HUES64 (cell line): ENCODE measurements at regions not wholly inside any gene's neighbourhood (a gene's known extent, or its start where the extent isn't known, plus 50 kb on each side); places are given as distances from the start of the nearest gene placed in this dataset.

Experiments used
- H3K27ac ChIP-seq: 2 replicates; pipeline ENCODE4 v1.7.0; 2013; ENCODE audit warnings: low read depth, low read length, inconsistent platforms
- H3K27me3 ChIP-seq: 2 replicates; pipeline ENCODE4 v1.6.1; 2013; ENCODE audit warnings: mild to moderate bottlenecking, low read length; ENCODE audit not compliant: insufficient read depth
- H3K36me3 ChIP-seq: 2 replicates; pipeline ENCODE4 v1.6.1; 2013; ENCODE audit warnings: mild to moderate bottlenecking, low read length; ENCODE audit not compliant: insufficient read depth
- H3K4me1 ChIP-seq: 2 replicates; pipeline ENCODE4 v1.6.1; 2013; ENCODE audit warnings: mild to moderate bottlenecking, low read length, moderate library complexity; ENCODE audit not compliant: insufficient read depth
- H3K4me3 ChIP-seq: 2 replicates; pipeline ENCODE4 v1.5.1; 2013; ENCODE audit warnings: mild to moderate bottlenecking, low read length, moderate library complexity
- H3K9ac ChIP-seq: 2 replicates; pipeline ENCODE4 v1.6.1; 2013; ENCODE audit warnings: mild to moderate bottlenecking, low read depth, low read length
- H3K9me3 ChIP-seq: 2 replicates; pipeline ENCODE4 v1.6.1; 2013; ENCODE audit warnings: low read depth, low read length; ENCODE audit not compliant: insufficient read depth
- WGBS: fragments of 150-250, 120-280 bp; methylation state at CpG from one replicate; pipeline ENCODE4 v1.1.7; 2013; ENCODE audit warnings: missing lambda C conversion rate; 5-methylcytosine and 5-hydroxymethylcytosine counted together

DNA sequence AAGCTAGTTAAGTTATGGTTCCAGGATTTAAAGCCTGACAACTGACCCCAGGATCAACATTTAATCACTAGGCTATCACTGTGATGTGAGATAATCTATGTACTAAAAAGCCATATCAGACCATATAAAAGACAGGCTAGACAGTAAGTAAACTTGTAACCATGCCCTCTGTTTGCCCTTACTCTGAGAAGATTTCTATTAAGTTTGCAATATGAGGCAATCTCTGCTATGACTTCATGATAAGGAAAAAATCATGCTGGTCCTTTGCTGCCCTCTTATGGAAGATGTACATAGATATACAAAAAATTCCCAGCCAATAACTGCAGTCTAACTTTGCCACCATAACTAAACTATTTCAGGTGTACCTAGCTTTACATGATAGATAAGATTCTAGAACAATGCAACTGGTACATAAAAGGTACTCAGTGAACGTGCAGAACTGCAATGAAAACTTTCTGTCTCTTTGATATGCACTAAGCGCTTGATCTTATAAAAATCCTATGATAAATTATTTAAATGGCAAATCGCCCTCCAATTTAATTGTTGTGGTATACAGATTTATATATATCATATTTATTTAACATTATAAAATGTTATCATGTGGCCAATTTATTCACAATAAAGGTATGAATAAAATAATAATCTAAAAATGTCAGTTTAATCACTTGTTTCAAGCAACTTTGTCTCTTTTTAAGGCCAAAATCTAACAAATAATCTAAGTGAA is 70.5 kb downstream of the FAM217A start:
- H3K27me3 ChIP-seq: no peaks in the 10 kb centered on the region
- H3K9me3 ChIP-seq: no peaks in the 10 kb centered on the region
- no peak overlapping the region for H3K4me3 ChIP-seq
- WGBS: 86% methylated on average over 1 of the region's 3 CpGs
- no peak overlapping the region for H3K9ac ChIP-seq
- H3K4me1 ChIP-seq: 0 out of 2 replicates have a peak, but pooled peaks cover 7% of the 10 kb centered on the region
- H3K27ac ChIP-seq: no peak overlapping the region
- H3K36me3 ChIP-seq: peaks cover 5% of the 10 kb centered on the region; the same call in 1 of the 2 replicates

DNA sequence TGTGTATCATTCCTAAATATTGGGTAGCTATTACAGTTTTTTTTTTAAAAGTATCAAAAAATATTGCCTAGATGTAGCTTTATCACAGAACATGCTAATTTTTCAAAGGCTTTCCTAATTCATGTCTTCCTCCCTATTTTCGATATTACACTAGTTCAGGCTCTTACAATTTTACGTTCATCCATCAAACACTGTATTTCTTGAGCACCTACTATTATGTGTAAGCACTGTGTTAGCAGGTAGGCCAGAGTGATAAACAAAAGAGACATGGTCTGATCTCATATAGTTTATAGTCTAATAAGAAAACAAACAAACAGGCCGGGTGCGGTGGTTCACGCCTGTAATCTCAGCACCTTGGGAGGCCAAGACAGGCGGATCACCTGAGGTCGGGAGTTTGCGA is 69.5 kb downstream of the FAM217A start:
- Histone ChIP-seq H3K36me3 (peaks cover 6% of the 10 kb centered on the region; the same call in 1 of the 2 replicates), H3K27ac (no peak overlapping the region), H3K9me3 (no peaks in the 10 kb centered on the region), H3K9ac (no peak overlapping the region), H3K4me1 (0 out of 2 replicates have a peak, but pooled peaks cover 7% of the 10 kb centered on the region), H3K27me3 (no peaks in the 10 kb centered on the region), H3K4me3 (no peak overlapping the region)
- 94% methylated on average over 8 of the region's 8 CpGs for WGBS

DNA sequence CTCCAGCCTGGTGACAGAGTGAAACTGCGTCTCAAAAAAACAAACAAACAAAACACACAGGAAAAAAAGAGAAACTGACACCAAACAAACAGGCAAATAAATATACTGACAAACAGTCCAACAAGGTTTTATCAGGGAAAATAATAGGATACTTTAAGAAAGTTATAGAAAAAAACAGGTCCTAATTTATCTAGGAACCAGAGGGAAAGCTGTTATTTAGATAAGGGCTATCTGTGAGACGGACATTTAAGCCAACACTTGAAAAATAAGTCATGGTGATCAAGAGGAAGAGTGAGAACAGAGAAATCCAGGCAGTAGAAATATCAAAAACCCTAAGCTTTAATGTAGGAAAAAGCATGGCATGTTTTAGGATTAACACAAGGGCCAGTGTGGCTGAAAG is 68.9 kb downstream of the FAM217A start:
- no peaks in the 10 kb centered on the region for H3K9me3 ChIP-seq
- H3K27ac ChIP-seq: no peak overlapping the region
- H3K27me3 ChIP-seq: no peaks in the 10 kb centered on the region
- WGBS: 88% methylated on average over 1 of the region's 2 CpGs
- H3K4me1 ChIP-seq: 0 out of 2 replicates have a peak, but pooled peaks cover 7% of the 10 kb centered on the region
- H3K36me3 ChIP-seq: peaks cover 11% of the 10 kb centered on the region; the same call in 1 of the 2 replicates
- H3K4me3 ChIP-seq: no peak overlapping the region
- H3K9ac ChIP-seq: no peak overlapping the region

DNA sequence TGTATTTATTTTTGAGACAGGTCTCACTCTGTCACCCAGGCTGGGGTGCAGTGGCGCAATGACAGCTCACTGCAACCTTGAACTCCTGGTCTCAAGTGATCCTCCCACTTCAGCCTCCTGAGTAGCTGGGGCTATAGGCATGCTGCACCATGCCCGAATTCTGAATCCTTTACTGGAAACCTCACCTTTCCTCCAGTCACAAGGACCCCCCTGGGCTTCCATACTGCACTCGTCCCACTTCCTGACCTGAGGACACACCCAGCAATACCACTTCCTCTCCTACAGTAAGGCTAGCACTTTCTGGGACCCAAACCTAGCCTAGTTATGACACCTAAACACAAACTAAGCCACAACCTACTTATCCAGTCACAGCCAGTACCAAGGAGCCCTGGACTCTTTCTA is 68.2 kb downstream of the FAM217A start:
- Histone ChIP-seq H3K27me3 (no peaks in the 10 kb centered on the region), H3K4me3 (no peak overlapping the region), H3K27ac (no peak overlapping the region), H3K4me1 (0 out of 2 replicates have a peak, but pooled peaks cover 7% of the 10 kb centered on the region), H3K9ac (no peak overlapping the region), H3K9me3 (no peaks in the 10 kb centered on the region), H3K36me3 (peaks cover 12% of the 10 kb centered on the region; the same call in 1 of the 2 replicates)
- WGBS: 86% methylated on average over 3 of the region's 3 CpGs

DNA sequence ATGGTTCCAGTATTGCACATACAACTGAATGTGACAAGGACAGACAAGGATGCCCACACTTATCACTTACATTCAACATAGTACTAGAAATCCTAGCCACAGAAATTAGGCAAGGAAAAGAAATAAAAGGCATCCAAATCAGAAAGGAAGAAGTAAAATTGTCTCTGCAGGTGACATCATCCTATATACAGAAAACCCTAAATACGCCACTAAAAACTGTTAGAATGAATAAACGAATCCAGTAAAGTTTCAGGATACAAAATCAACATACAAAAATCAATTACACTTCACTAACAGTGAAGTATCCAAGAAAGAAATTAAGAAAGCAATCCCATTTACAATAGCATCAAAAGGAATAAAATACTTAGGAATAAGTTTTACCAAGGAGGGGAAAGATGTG is 66.1 kb downstream of the FAM217A start:
- WGBS: 100% methylated on average over 2 of the region's 2 CpGs
- Histone ChIP-seq H3K9ac (no peak overlapping the region), H3K4me1 (peaks cover 10% of the 10 kb centered on the region; the same call in 1 of the 2 replicates), H3K27me3 (no peaks in the 10 kb centered on the region), H3K4me3 (no peak overlapping the region), H3K27ac (no peak overlapping the region), H3K36me3 (peaks cover 12% of the 10 kb centered on the region; the same call in 1 of the 2 replicates), H3K9me3 (no peaks in the 10 kb centered on the region)

DNA sequence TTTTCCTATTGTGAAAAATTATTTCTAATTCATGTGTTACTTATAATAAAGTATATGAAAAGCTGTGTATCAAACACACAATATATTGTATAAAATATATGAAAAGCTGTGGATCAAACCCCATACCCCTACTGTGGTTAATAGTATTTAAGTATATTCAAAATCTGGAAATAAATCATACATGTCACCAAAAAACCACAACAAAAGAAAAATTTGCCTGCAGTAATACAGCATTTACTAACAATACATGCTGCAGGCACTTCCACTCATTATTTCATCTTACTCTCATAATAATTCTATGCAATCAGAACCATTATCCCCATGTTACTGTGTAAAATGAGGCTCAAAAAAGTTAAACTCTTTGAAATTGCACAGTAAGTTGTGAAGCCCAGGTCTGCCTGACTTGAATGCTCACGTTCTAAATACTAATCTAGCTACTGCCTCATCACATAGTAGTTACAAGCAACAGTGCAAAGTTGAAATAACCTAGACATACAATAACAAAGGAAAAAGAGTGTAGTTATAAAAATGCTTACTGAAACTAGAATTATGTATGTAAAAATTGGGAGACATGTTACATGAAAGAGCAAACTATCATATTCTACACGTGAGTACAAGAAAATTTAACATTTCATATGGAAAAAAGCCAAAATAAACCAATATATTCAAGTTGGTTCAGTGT is 61.7 kb downstream of the FAM217A start:
- H3K27ac ChIP-seq: peak overlapping the region; percentile 98
- no peaks in the 10 kb centered on the region for H3K9me3 ChIP-seq
- H3K4me3 ChIP-seq: peak overlapping the region; percentile 70
- peaks cover 12% of the 10 kb centered on the region; the same call in 1 of the 2 replicates for H3K4me1 ChIP-seq
- peaks cover 12% of the 10 kb centered on the region; the same call in 1 of the 2 replicates for H3K36me3 ChIP-seq
- peak overlapping the region; percentile 92 for H3K9ac ChIP-seq
- no peaks in the 10 kb centered on the region for H3K27me3 ChIP-seq
- WGBS: 47% methylated on average over 1 of the region's 2 CpGs

DNA sequence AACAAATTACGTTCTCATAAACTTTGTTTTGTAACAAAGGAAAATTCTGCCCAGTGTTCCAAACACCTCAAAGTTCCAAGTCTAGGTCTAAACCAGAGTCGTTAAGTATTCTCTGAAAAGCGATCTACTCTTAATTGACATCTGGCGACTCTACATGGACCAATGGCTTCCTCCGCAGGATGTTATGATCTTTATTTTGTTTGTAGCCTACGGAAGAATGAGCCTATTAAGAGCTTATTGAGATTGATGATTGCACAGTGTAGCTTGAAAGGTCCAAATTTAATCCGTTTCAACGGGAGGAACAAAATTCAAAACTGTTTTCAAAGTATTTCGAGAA is 61.1 kb downstream of the FAM217A start:
- Histone ChIP-seq H3K27me3 (no peaks in the 10 kb centered on the region), H3K4me3 (peak overlapping the region; percentile 70), H3K4me1 (peaks cover 16% of the 10 kb centered on the region), H3K9ac (peak overlapping the region; percentile 92), H3K36me3 (peaks cover 12% of the 10 kb centered on the region; the same call in 1 of the 2 replicates), H3K9me3 (no peaks in the 10 kb centered on the region), H3K27ac (peak overlapping the region; percentile 98)
- under 1% methylated on average over 9 of the region's 9 CpGs for WGBS

DNA sequence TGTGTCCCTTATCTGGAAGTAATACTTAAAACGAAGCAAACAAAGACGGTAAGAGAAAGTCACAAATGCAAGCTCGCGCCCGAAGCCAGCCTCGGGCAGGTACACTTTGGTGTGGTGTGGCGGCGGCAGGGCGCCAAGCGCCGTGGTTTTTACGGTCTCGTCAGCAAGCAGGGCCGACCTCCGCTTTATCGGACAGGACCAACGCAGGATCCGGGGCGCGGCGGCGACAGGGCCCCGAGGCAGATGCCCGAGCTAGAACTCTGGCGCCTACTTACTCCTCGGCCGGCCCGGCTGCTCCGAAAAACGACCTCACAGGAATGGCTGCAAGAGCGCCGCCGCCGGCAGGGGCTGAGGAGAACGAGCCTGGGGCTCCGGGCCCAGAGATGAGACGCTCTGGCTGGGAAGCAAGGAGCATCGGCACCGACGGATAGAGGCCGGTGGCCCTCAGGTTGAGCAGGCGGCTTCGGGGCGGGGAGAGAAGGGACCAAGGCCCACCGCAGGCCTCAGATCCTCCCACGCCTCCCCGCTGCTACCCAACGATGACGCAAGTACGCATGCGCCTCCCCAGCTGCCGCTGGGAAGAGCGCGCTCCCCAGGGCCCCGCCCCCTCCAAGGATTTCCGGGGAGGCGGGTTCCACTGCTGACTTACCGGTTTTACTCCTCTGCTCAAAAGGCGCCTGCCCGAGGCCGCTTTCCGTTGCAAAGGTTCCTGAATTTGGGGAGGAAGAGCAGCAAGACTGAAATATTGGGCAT is 60.6 kb downstream of the FAM217A start:
- under 1% methylated on average over 62 of the region's 62 CpGs for WGBS
- H3K27ac ChIP-seq: peak overlapping the region; percentile 98

More for the DNA sequence above, 60.6 kb downstream of the FAM217A start:
- Histone ChIP-seq H3K9ac (peak overlapping the region; percentile 92), H3K4me3 (peak overlapping the region; percentile 70), H3K4me1 (peaks cover 22% of the 10 kb centered on the region), H3K27me3 (no peaks in the 10 kb centered on the region), H3K36me3 (peaks cover 17% of the 10 kb centered on the region; the same call in 1 of the 2 replicates), H3K9me3 (no peaks in the 10 kb centered on the region)
